GM23338 (cell line): ENCODE measurements at regions not wholly inside any gene's neighbourhood (a gene's known extent, or its start where the extent isn't known, plus 50 kb on each side); places are given as distances from the start of the nearest gene placed in this dataset.

Source experiments
- ATAC-seq: fragments of 200-7000 bp; cut with Tn5 transposase; 3 replicates; pipeline ENCODE4 v1.9.1; 2020
- DNase-seq: peaks from one replicate; pipeline ENCODE4 v3.0.0-alpha.2; 2015; ENCODE audit warnings: low spot score
- H2AFZ ChIP-seq: fragments of 200-600 bp; sonication (generic); 2 replicates; pipeline ENCODE4 v1.8.0; 2016; ENCODE audit warnings: antibody characterized with exemption, mild to moderate bottlenecking, moderate library complexity
- H3F3A ChIP-seq: fragments of 200-600 bp; sonication (generic); replicated peaks from 2 replicates; pipeline ENCODE4 v1.8.0; 2017; ENCODE audit warnings: antibody characterized with exemption, mixed run types, low read depth
- H3K27ac ChIP-seq: fragments of 200-600 bp; sonication (generic); 2 replicates; pipeline ENCODE4 v1.6.1; 2016; ENCODE audit warnings: low read depth
- H3K27me3 ChIP-seq: fragments of 200-600 bp; sonication (generic); 2 replicates; pipeline ENCODE4 v1.8.0; 2016; ENCODE audit warnings: mild to moderate bottlenecking, mixed run types, moderate library complexity; ENCODE audit not compliant: insufficient read depth
- H3K36me3 ChIP-seq: fragments of 200-600 bp; sonication (generic); 2 replicates; pipeline ENCODE4 v1.8.0; 2016; ENCODE audit warnings: mild to moderate bottlenecking; ENCODE audit not compliant: insufficient read depth
- H3K4me1 ChIP-seq: fragments of 200-600 bp; sonication (generic); 2 replicates; pipeline ENCODE4 v1.8.0; 2016; ENCODE audit warnings: mild to moderate bottlenecking, moderate library complexity; ENCODE audit not compliant: insufficient read depth
- H3K4me2 ChIP-seq: fragments of 200-600 bp; sonication (generic); 2 replicates; pipeline ENCODE4 v1.7.1; 2017; ENCODE audit warnings: mixed run types
- H3K4me3 ChIP-seq: fragments of 200-600 bp; sonication (generic); 2 replicates; pipeline ENCODE4 v1.6.1; 2016; ENCODE audit warnings: mixed run types
- H3K79me2 ChIP-seq: fragments of 200-600 bp; sonication (generic); replicated peaks from 2 replicates; pipeline ENCODE4 v1.8.0; 2017; ENCODE audit warnings: mild to moderate bottlenecking; ENCODE audit not compliant: insufficient read depth
- H3K9me2 ChIP-seq: fragments of 200-600 bp; sonication (generic); 2 replicates; pipeline ENCODE4 v1.8.0; 2017; ENCODE audit not compliant: insufficient read depth
- H4K20me1 ChIP-seq: fragments of 200-600 bp; sonication (generic); replicated peaks from 2 replicates; pipeline ENCODE4 v1.8.0; 2017; ENCODE audit warnings: mild to moderate bottlenecking; ENCODE audit not compliant: insufficient read depth
- H3K27ac Mint-ChIP-seq: 2 replicates; pipeline ENCODE4 v1.8.0; 2020; ENCODE audit warnings: inconsistent platforms, mild to moderate bottlenecking, moderate library complexity, mixed read lengths
- H3K27me3 Mint-ChIP-seq: 3 replicates; pipeline ENCODE4 v1.8.0; 2022; ENCODE audit warnings: low read depth, mild to moderate bottlenecking, moderate library complexity, mixed read lengths, inconsistent platforms; ENCODE audit not compliant: insufficient read depth, poor library complexity
- H3K36me3 Mint-ChIP-seq: 3 replicates; pipeline ENCODE4 v1.8.0; 2021; ENCODE audit warnings: low read depth, mild to moderate bottlenecking, inconsistent platforms, moderate library complexity, mixed read lengths
- H3K4me1 Mint-ChIP-seq: 3 replicates; pipeline ENCODE4 v1.8.0; 2020; ENCODE audit warnings: mild to moderate bottlenecking, inconsistent platforms, mixed read lengths
- H3K4me3 Mint-ChIP-seq: 3 replicates; pipeline ENCODE4 v1.8.0; 2021; ENCODE audit warnings: moderate library complexity, mild to moderate bottlenecking, inconsistent platforms, mixed read lengths
- H3K9me3 Mint-ChIP-seq: 3 replicates; pipeline ENCODE4 v1.8.0; 2020; ENCODE audit warnings: moderate library complexity, mild to moderate bottlenecking, inconsistent platforms, mixed read lengths
- CREB1 ChIP-seq: fragments of 250-450 bp; sonication (Bioruptor Pico); IDR thresholded peaks from 2 replicates; pipeline ENCODE4 v1.5.0; 2020; ENCODE audit warnings: low read depth, mild to moderate bottlenecking, moderate library complexity
- EZH2phosphoT487 ChIP-seq: fragments of 200-600 bp; sonication (generic); IDR thresholded peaks from one replicate; pipeline ENCODE4 v1.8.1; 2018; ENCODE audit warnings: antibody characterized with exemption; ENCODE audit not compliant: unreplicated experiment
- JUNB ChIP-seq: IDR thresholded peaks from one replicate; pipeline ENCODE4 v1.6.1; 2016; ENCODE audit warnings: antibody characterized with exemption; ENCODE audit not compliant: unreplicated experiment
- NANOG ChIP-seq: IDR thresholded peaks from 2 replicates; pipeline ENCODE4 v1.6.1; 2016; ENCODE audit warnings: antibody characterized with exemption, borderline replicate concordance
- POLR2AphosphoS5 ChIP-seq: IDR thresholded peaks from 2 replicates; pipeline ENCODE4 v1.6.1; 2016; ENCODE audit warnings: antibody characterized with exemption, low read depth
- STAT1 ChIP-seq: IDR thresholded peaks from one replicate; pipeline ENCODE4 v1.6.1; 2016; ENCODE audit warnings: antibody characterized with exemption; ENCODE audit not compliant: unreplicated experiment
- ZNF114 ChIP-seq: fragments of 250-450 bp; sonication (Bioruptor Pico); IDR thresholded peaks from 2 replicates; pipeline ENCODE4 v1.5.0; 2020; ENCODE audit warnings: mild to moderate bottlenecking, moderate library complexity
- ZNF331 ChIP-seq: fragments of 250-450 bp; sonication (Bioruptor Pico); IDR thresholded peaks from 2 replicates; pipeline ENCODE4 v1.5.0; 2020; ENCODE audit warnings: low read depth, mild to moderate bottlenecking, moderate library complexity
- TF ChIP-seq, protein P1 (sequence below), 2 experiments: fragments of 200-600 bp in 1 of 2; sonication (generic) in 1 of 2; conservative IDR thresholded peaks; 2 replicates each; pipeline versions ENCODE4 v1.5.1 to v1.6.1; 2016 to 2017; ENCODE audit warnings: antibody characterized with exemption in 2 of 2, low read depth in 2 of 2, mild to moderate bottlenecking in 2 of 2, moderate library complexity in 1 of 2
- TF ChIP-seq, protein P2 (sequence below): IDR thresholded peaks from one replicate; pipeline ENCODE4 v1.6.1; 2018; ENCODE audit warnings: antibody characterized with exemption; ENCODE audit not compliant: unreplicated experiment
- TF ChIP-seq, protein P3 (sequence below): IDR thresholded peaks from 2 replicates; pipeline ENCODE4 v1.6.1; 2016; ENCODE audit warnings: antibody characterized with exemption
- TF ChIP-seq, protein P4 (sequence below): fragments of 250-450 bp; sonication (Bioruptor Pico); IDR thresholded peaks from 2 replicates; pipeline ENCODE4 v1.5.0; 2020; ENCODE audit warnings: mild to moderate bottlenecking, moderate library complexity

DNA sequence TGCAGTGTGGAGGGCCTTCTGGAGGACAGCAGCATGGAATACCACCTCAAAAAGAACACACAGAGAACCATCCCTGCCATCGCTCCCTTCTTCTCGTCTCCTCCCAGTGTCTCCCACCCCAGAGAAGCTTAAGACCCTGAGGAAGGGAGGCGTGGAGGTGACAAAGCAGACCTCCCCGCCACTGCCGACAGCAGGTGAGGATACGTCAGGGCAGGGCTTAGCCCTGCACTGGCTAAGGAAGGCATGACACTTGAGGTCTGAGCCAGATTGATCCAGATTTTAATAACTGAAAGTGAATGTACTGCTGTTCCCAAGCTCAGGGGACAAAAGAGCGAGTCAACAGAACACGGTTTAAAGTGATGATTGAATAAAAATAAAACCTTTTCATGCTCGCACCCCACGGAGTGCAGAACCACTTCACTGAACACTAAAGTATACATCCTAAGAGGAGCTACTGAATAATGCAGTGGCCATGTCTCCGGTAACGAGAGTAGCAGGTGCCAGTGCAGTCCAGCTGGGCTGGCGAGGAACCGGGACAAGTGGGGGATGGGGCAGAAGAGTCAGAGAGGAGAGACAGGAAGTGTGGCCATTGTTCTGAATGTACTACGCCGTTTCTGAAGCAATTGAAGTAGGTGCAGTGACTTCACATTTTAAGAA is 391.0 kb downstream of the CDH2 start (continued):
- TF ChIP-seq JUNB = no peak
- no peak for TF ChIP-seq EZH2phosphoT487
- TF ChIP-seq NANOG = no peak
- no peak for TF ChIP-seq ZNF331 (CRISPR knock-in tag)
- no peak for TF ChIP-seq STAT1
- no peak for TF ChIP-seq ZNF114
- TF ChIP-seq, protein P1, sequence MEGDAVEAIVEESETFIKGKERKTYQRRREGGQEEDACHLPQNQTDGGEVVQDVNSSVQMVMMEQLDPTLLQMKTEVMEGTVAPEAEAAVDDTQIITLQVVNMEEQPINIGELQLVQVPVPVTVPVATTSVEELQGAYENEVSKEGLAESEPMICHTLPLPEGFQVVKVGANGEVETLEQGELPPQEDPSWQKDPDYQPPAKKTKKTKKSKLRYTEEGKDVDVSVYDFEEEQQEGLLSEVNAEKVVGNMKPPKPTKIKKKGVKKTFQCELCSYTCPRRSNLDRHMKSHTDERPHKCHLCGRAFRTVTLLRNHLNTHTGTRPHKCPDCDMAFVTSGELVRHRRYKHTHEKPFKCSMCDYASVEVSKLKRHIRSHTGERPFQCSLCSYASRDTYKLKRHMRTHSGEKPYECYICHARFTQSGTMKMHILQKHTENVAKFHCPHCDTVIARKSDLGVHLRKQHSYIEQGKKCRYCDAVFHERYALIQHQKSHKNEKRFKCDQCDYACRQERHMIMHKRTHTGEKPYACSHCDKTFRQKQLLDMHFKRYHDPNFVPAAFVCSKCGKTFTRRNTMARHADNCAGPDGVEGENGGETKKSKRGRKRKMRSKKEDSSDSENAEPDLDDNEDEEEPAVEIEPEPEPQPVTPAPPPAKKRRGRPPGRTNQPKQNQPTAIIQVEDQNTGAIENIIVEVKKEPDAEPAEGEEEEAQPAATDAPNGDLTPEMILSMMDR (conservative IDR thresholded peaks at IDR 0.05; ENCODE audit: low read depth in 2 of 2) = no peak
- no peak for TF ChIP-seq POLR2AphosphoS5

DNA sequence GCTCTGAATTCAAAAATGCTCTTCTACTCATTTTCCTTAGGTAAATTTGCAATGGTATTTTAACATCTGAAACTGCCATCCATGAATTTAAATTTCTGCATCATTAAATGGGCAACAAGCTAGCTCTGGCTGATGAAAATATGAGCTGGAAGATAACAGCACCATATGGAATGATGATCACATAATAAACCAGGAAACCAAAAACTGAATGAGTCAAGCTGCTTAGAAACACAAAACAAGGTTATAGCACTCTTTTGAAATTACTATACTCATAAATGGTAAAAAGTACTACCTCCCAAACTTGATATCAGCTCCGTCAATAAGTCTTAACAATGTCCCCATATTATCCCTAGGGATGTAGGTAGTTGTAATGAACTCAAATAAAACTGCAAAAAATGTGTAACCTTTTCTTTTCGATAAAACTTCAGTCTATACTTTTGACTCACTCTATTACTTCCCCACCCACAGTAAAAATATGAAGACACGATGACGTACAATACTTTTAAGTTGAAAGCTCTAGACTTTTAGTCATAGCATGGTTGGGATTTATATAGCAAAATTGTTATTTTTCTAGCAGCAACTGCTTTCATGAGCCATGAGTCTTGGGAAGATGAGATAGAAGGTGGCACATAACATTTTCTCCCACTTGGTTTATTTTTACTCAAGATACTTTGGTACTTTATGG is 396.7 kb downstream of the CDH2 start:
- no peak overlapping the region for H3K27ac ChIP-seq
- no peak for DNase-seq
- H3K4me1 ChIP-seq = no peaks in the 10 kb centered on the region
- no peaks in the 10 kb centered on the region for H3K79me2 ChIP-seq
- no peak overlapping the region for H2AFZ ChIP-seq
- no peaks in the 10 kb centered on the region for H3F3A ChIP-seq
- Mint-ChIP-seq H3K27ac (no peak overlapping the region), H3K4me1 (peaks cover 13% of the 10 kb centered on the region), H3K4me3 (no peak overlapping the region), H3K9me3 (no peaks in the 10 kb centered on the region), H3K27me3 (no peaks in the 10 kb centered on the region), H3K36me3 (no peaks in the 10 kb centered on the region)
- peaks cover 19% of the 10 kb centered on the region; the same call in 1 of the 2 replicates for H3K27me3 ChIP-seq
- no peak overlapping the region for H3K4me3 ChIP-seq
- H3K9me2 ChIP-seq = no peaks in the 10 kb centered on the region
- no peak for ATAC-seq
- no peaks in the 10 kb centered on the region for H3K36me3 ChIP-seq
- no peaks in the 10 kb centered on the region; the same call in 1 of the 2 replicates for H4K20me1 ChIP-seq
- H3K4me2 ChIP-seq = no peak overlapping the region
- TF ChIP-seq NANOG (no peak), ZNF114 (no peak), CREB1 (CRISPR knock-in tag) (no peak), EZH2phosphoT487 (no peak), ZNF331 (CRISPR knock-in tag) (no peak)
- TF ChIP-seq, protein P2, sequence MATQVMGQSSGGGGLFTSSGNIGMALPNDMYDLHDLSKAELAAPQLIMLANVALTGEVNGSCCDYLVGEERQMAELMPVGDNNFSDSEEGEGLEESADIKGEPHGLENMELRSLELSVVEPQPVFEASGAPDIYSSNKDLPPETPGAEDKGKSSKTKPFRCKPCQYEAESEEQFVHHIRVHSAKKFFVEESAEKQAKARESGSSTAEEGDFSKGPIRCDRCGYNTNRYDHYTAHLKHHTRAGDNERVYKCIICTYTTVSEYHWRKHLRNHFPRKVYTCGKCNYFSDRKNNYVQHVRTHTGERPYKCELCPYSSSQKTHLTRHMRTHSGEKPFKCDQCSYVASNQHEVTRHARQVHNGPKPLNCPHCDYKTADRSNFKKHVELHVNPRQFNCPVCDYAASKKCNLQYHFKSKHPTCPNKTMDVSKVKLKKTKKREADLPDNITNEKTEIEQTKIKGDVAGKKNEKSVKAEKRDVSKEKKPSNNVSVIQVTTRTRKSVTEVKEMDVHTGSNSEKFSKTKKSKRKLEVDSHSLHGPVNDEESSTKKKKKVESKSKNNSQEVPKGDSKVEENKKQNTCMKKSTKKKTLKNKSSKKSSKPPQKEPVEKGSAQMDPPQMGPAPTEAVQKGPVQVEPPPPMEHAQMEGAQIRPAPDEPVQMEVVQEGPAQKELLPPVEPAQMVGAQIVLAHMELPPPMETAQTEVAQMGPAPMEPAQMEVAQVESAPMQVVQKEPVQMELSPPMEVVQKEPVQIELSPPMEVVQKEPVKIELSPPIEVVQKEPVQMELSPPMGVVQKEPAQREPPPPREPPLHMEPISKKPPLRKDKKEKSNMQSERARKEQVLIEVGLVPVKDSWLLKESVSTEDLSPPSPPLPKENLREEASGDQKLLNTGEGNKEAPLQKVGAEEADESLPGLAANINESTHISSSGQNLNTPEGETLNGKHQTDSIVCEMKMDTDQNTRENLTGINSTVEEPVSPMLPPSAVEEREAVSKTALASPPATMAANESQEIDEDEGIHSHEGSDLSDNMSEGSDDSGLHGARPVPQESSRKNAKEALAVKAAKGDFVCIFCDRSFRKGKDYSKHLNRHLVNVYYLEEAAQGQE = no peak
- TF ChIP-seq, protein P3, sequence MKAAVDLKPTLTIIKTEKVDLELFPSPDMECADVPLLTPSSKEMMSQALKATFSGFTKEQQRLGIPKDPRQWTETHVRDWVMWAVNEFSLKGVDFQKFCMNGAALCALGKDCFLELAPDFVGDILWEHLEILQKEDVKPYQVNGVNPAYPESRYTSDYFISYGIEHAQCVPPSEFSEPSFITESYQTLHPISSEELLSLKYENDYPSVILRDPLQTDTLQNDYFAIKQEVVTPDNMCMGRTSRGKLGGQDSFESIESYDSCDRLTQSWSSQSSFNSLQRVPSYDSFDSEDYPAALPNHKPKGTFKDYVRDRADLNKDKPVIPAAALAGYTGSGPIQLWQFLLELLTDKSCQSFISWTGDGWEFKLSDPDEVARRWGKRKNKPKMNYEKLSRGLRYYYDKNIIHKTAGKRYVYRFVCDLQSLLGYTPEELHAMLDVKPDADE = no peak
- TF ChIP-seq, protein P4, sequence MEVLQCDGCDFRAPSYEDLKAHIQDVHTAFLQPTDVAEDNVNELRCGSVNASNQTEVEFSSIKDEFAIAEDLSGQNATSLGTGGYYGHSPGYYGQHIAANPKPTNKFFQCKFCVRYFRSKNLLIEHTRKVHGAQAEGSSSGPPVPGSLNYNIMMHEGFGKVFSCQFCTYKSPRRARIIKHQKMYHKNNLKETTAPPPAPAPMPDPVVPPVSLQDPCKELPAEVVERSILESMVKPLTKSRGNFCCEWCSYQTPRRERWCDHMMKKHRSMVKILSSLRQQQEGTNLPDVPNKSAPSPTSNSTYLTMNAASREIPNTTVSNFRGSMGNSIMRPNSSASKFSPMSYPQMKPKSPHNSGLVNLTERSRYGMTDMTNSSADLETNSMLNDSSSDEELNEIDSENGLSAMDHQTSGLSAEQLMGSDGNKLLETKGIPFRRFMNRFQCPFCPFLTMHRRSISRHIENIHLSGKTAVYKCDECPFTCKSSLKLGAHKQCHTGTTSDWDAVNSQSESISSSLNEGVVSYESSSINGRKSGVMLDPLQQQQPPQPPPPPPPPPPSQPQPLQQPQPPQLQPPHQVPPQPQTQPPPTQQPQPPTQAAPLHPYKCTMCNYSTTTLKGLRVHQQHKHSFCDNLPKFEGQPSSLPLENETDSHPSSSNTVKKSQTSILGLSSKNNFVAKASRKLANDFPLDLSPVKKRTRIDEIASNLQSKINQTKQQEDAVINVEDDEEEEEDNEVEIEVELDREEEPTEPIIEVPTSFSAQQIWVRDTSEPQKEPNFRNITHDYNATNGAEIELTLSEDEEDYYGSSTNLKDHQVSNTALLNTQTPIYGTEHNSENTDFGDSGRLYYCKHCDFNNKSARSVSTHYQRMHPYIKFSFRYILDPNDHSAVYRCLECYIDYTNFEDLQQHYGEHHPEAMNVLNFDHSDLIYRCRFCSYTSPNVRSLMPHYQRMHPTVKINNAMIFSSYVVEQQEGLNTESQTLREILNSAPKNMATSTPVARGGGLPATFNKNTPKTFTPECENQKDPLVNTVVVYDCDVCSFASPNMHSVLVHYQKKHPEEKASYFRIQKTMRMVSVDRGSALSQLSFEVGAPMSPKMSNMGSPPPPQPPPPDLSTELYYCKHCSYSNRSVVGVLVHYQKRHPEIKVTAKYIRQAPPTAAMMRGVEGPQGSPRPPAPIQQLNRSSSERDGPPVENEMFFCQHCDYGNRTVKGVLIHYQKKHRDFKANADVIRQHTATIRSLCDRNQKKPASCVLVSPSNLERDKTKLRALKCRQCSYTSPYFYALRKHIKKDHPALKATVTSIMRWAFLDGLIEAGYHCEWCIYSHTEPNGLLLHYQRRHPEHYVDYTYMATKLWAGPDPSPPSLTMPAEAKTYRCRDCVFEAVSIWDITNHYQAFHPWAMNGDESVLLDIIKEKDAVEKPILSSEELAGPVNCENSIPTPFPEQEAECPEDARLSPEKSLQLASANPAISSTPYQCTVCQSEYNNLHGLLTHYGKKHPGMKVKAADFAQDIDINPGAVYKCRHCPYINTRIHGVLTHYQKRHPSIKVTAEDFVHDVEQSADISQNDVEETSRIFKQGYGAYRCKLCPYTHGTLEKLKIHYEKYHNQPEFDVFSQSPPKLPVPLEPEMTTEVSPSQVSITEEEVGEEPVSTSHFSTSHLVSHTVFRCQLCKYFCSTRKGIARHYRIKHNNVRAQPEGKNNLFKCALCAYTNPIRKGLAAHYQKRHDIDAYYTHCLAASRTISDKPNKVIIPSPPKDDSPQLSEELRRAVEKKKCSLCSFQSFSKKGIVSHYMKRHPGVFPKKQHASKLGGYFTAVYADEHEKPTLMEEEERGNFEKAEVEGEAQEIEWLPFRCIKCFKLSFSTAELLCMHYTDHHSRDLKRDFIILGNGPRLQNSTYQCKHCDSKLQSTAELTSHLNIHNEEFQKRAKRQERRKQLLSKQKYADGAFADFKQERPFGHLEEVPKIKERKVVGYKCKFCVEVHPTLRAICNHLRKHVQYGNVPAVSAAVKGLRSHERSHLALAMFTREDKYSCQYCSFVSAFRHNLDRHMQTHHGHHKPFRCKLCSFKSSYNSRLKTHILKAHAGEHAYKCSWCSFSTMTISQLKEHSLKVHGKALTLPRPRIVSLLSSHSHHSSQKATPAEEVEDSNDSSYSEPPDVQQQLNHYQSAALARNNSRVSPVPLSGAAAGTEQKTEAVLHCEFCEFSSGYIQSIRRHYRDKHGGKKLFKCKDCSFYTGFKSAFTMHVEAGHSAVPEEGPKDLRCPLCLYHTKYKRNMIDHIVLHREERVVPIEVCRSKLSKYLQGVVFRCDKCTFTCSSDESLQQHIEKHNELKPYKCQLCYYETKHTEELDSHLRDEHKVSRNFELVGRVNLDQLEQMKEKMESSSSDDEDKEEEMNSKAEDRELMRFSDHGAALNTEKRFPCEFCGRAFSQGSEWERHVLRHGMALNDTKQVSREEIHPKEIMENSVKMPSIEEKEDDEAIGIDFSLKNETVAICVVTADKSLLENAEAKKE (CRISPR knock-in tag) = no peak
